Body of pancreas (tissue), 4 donors: ENCODE measurements at regions not wholly inside any gene's neighbourhood (a gene's known extent, or its start where the extent isn't known, plus 50 kb on each side); places are given as distances from the start of the nearest gene placed in this dataset.
"Not testable (repeated sequence)": the region's sequence is repeated elsewhere in the genome, so short reads cannot be mapped to it uniquely, and the experiment has no call there.

Experiments
- ATAC-seq: fragments of 150-250 bp; one replicate; pipeline ENCODE4 v1.9.1; 2016
- DNase-seq, 4 donors: peaks; one replicate each; pipeline ENCODE4 v3.0.0-alpha.2; 2019
- H3K27ac ChIP-seq, 4 donors: fragments of 200-600 bp; sonication (generic); 1 replicate in 3 of 4; 2 replicates in 1 of 4; pipeline versions ENCODE4 v1.5.1 to v1.6.1; 2016 to 2019; ENCODE audit warnings: mild to moderate bottlenecking in 1 of 4, mixed read lengths in 1 of 4, moderate library complexity in 1 of 4
- H3K27me3 ChIP-seq, 2 donors: fragments of 200-600 bp; sonication (generic); one replicate each; pipeline ENCODE4 v1.6.0; 2016; ENCODE audit warnings: mild to moderate bottlenecking in 1 of 2
- H3K36me3 ChIP-seq, 2 donors: fragments of 200-600 bp; sonication (generic); replicated peaks in 1 of 2; 2 replicates each; pipeline ENCODE4 v1.5.1; 2016; ENCODE audit warnings: low read depth in 2 of 2; ENCODE audit not compliant: insufficient read depth in 1 of 2
- H3K4me1 ChIP-seq: fragments of 200-600 bp; sonication (generic); one replicate; pipeline ENCODE4 v1.6.0; 2016
- H3K4me3 ChIP-seq, 2 donors: fragments of 200-600 bp; sonication (generic); 1 replicate in 1 of 2; 2 replicates in 1 of 2; pipeline ENCODE4 v1.5.1; 2016 to 2019
- H3K9me3 ChIP-seq, 3 donors: fragments of 200-600 bp; sonication (generic); 1 replicate in 2 of 3; 2 replicates in 1 of 3; pipeline ENCODE4 v1.5.1; 2016
- POLR2A ChIP-seq, 3 donors: fragments of 450-650 bp; IDR thresholded peaks; one replicate each; pipeline ENCODE4 v1.6.1; 2016; ENCODE audit warnings: antibody characterized with exemption in 3 of 3, mild to moderate bottlenecking in 2 of 3
- WGBS, 2 donors: methylation state at CpG; one replicate each; pipeline ENCODE4 v1.1.5; 2017; 5-methylcytosine and 5-hydroxymethylcytosine counted together
- intact Hi-C: fragments of 100-400 bp; cut with DNase I; formaldehyde crosslinking; loops from one replicate; pipeline ENCODE4 v1.15.1; 2023
- TF ChIP-seq, protein P1 (sequence below), 7 experiments: fragments of 450-650 bp in 4 of 7; fragments of 200-600 bp in 3 of 7; sonication (generic) in 3 of 7; IDR thresholded peaks; one replicate each; pipeline ENCODE4 v1.5.1; 2016 to 2019; ENCODE audit warnings: antibody characterized with exemption in 7 of 7

DNA sequence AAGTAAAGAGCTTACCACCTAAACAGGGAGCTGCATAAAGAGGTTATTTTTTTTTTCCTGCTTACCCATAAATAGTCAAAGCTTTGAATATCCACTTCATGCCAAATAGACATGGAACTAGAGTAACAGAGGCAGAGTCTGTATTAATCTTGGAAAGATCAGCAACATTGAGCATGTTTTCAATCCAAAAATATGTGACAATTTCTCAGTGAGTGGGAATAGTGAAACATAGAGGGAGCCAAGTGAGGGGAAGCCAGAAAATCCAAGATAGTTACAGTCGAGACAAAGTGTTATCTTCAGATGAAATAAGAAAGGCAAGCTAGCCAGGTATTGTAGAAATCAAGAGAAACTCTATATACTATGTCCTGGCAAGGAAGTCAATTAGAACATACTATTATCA lies 122.3 kb upstream of the TACR3 start:
- H3K9me3 ChIP-seq: no peaks in the 10 kb centered on the region
- ATAC-seq (no peak), DNase-seq (no peak)
- intact Hi-C loops: no loop called here
- 35% methylated on average over 1 of the region's 1 CpG for WGBS, 2 donors
- H3K27me3 ChIP-seq: no peaks in the 10 kb centered on the region
- H3K4me1 ChIP-seq: no peaks in the 10 kb centered on the region
- no peak for TF ChIP-seq POLR2A (IDR thresholded peaks at IDR 0.05)
- TF ChIP-seq, protein P1, sequence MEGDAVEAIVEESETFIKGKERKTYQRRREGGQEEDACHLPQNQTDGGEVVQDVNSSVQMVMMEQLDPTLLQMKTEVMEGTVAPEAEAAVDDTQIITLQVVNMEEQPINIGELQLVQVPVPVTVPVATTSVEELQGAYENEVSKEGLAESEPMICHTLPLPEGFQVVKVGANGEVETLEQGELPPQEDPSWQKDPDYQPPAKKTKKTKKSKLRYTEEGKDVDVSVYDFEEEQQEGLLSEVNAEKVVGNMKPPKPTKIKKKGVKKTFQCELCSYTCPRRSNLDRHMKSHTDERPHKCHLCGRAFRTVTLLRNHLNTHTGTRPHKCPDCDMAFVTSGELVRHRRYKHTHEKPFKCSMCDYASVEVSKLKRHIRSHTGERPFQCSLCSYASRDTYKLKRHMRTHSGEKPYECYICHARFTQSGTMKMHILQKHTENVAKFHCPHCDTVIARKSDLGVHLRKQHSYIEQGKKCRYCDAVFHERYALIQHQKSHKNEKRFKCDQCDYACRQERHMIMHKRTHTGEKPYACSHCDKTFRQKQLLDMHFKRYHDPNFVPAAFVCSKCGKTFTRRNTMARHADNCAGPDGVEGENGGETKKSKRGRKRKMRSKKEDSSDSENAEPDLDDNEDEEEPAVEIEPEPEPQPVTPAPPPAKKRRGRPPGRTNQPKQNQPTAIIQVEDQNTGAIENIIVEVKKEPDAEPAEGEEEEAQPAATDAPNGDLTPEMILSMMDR (IDR thresholded peaks at IDR 0.05): no peak
- H3K27ac ChIP-seq: no peak overlapping the region
- H3K36me3 ChIP-seq: no peaks in the 10 kb centered on the region
- no peak overlapping the region for H3K4me3 ChIP-seq

DNA sequence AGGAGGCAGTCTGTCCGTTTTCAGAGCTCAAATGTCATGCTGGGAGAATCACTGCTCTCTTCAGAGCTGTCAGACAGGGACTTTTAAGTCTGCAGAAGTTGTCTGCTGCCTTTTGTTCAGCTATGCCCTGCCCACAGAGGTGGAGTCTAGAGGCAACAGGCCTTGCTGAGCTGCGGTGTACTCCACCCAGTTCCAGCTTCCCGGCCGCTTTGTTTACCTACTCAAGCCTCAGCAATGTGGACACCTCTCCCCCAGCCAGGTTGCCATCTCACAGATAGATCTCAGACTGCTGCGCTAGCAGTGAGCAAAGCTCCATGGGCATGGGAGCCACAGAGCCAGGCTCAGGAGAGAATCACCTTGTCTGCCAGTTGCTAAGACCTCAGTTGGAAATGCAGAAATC lies 90.5 kb upstream of the TACR3 start:
- H3K36me3 ChIP-seq, intact Hi-C loops, H3K4me1 ChIP-seq, ATAC-seq, DNase-seq, H3K27ac ChIP-seq, H3K27me3 ChIP-seq, H3K9me3 ChIP-seq, H3K4me3 ChIP-seq: not testable (repeated sequence)
- WGBS, 2 donors: 26 to 67% methylated on average over 4 to 5 of the region's 5 CpGs

DNA sequence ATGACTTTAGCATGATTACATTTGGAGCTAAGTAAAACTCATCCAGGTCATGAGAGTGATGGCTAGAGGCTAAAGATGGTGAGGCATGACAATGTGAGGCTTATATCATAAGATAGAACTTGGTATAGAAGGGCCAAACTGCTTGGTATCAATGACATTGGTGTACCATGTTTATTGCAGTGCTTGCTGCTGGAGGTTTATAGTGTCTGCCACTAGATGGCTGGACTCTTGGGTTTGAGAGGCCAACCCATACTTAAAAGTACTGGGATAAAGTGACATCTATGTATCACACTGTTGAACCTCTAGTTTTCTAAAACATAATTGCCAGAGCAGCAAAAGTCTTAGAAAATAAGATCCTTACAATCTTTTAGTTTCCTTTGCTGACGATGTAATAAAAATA lies 83.0 kb upstream of the TACR3 start:
- Histone ChIP-seq H3K27me3 (no peaks in the 10 kb centered on the region), H3K9me3 (no peaks in the 10 kb centered on the region), H3K27ac (no peak overlapping the region), H3K4me3 (no peak overlapping the region), H3K36me3 (no peaks in the 10 kb centered on the region), H3K4me1 (no peaks in the 10 kb centered on the region)
- DNase-seq (no peak), ATAC-seq (no peak)
- intact Hi-C loops: no loop called here
- 72 to 76% methylated on average over 1 of the region's 1 CpG for WGBS, 2 donors
- TF ChIP-seq, protein P1 (IDR thresholded peaks at IDR 0.05): no peak
- no peak for TF ChIP-seq POLR2A (IDR thresholded peaks at IDR 0.05)

DNA sequence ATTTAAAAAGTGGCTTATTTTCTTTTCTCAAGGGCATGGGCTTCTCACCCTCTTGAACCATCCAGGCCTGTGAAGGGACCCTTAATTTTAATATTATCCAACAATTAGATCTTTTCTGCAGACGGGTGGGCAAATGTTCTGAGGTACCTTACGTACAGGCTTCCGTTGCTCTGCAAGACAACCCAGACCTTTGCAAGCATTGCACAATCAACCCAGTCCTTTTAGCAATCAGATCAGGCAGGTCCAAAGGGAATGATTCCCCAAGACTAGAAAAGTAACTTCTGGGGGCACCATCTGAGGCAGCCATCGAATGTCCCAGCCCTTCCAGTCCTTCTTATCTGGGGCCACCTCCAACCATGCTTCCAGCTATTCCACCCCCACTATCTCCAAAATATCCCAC lies 67.3 kb upstream of the TACR3 start:
- Histone ChIP-seq H3K4me1 (no peaks in the 10 kb centered on the region), H3K9me3 (peaks cover 0 to 6% (median 0%) of the 10 kb centered on the region in 3 donors), H3K4me3 (no peak overlapping the region), H3K27me3 (no peaks in the 10 kb centered on the region), H3K36me3 (no peaks in the 10 kb centered on the region), H3K27ac (no peak overlapping the region)
- ATAC-seq: no peak
- 77 to 79% methylated on average over 4 of the region's 4 CpGs for WGBS, 2 donors
- DNase-seq: no peak
- intact Hi-C loops: no loop called here
- TF ChIP-seq POLR2A (IDR thresholded peaks at IDR 0.05): no peak
- TF ChIP-seq, protein P1 (IDR thresholded peaks at IDR 0.05): no peak

DNA sequence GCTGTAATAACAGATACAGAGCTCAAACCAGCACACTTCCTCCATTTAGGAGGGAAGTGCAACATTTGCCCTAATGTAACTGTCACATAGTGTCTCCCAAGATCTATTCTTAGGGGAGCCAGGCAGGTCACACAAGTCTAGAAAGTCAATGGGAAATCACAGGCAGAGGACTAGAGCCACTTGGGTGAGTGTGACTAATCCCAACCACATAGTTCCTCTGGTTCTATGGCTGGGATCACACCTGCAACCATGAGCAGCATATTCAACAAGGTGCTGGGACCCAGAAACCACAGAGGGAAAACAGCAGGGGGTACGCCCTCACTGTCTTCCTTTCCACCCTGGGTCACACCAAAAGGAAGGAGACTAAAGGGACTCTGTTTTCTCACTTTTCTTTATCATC lies 66.8 kb upstream of the TACR3 start:
- H3K27me3 ChIP-seq: no peaks in the 10 kb centered on the region
- no peak overlapping the region for H3K27ac ChIP-seq
- H3K4me1 ChIP-seq: no peaks in the 10 kb centered on the region
- H3K36me3 ChIP-seq: no peaks in the 10 kb centered on the region
- 47 to 73% methylated on average over 1 of the region's 1 CpG for WGBS, 2 donors
- intact Hi-C loops: no loop called here
- no peak overlapping the region for H3K4me3 ChIP-seq
- H3K9me3 ChIP-seq: peaks cover 0 to 6% (median 0%) of the 10 kb centered on the region in 3 donors
- DNase-seq (no peak), ATAC-seq (no peak)
- TF ChIP-seq, protein P1 (IDR thresholded peaks at IDR 0.05): no peak
- no peak for TF ChIP-seq POLR2A (IDR thresholded peaks at IDR 0.05)
